GM12891 (cell line): ENCODE measurements at regions not wholly inside any gene's neighbourhood (a gene's known extent, or its start where the extent isn't known, plus 50 kb on each side); places are given as distances from the start of the nearest gene placed in this dataset.
A peak's percentile ranks its signal among the peaks of the same experiment; 100 is the strongest.

Experiments
- DNase-seq: peaks from one replicate; pipeline ENCODE4 v3.0.0; 2011; ENCODE audit warnings: low spot score; ENCODE audit not compliant: insufficient read length
- FAIRE-seq: peaks from 2 replicates; lab custom pipeline; 2011; peaks lifted over from hg19 to GRCh38; lab: Jason Lieb, UNC
- PAX5 ChIP-seq: IDR thresholded peaks from 2 replicates; pipeline ENCODE4 v1.6.1; 2011; ENCODE audit warnings: low read length, moderate library complexity, mild to moderate bottlenecking; ENCODE audit not compliant: insufficient read depth, severe bottlenecking
- POLR2A ChIP-seq: IDR thresholded peaks from 2 replicates; pipeline ENCODE4 v1.6.1; 2011; ENCODE audit warnings: low read depth, low read length, control low read depth
- POLR2AphosphoS5 ChIP-seq: IDR thresholded peaks from 2 replicates; pipeline ENCODE4 v1.6.1; 2011; ENCODE audit warnings: low read depth, low read length, control low read depth
- POU2F2 ChIP-seq: IDR thresholded peaks from 2 replicates; pipeline ENCODE4 v1.6.1; 2011; ENCODE audit warnings: low read depth, mild to moderate bottlenecking, control low read depth, low read length, moderate library complexity
- SPI1 ChIP-seq: IDR thresholded peaks from 2 replicates; pipeline ENCODE4 v1.6.1; 2011; ENCODE audit warnings: low read depth, low read length, control low read depth
- TAF1 ChIP-seq: IDR thresholded peaks from 2 replicates; pipeline ENCODE4 v1.6.1; 2011; ENCODE audit warnings: low read depth, low read length, control low read depth

DNA sequence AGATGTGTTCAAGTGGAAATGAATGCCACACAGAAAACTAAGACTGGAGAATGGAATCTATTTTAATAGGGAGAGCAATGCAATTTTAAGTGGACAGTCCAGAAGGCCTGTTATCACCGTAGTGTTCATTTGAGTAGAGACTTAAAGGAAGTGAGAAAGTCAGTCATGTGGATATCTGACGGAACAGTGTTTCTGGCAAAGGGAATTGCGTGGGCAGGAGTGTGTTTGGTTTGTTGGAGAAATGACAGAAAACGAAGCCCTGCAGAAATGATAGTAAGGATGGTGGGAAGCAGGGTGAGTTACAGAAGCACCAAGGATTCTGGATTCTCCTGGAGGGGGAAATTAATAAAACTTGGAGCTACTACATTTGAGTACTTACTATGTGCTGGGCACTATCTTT, 776.6 kb downstream of the MED13L start:
- TF ChIP-seq POLR2A (no peak), PAX5 (no peak), POU2F2 (no peak), SPI1 (peak; percentile 66), POLR2AphosphoS5 (no peak), TAF1 (no peak)
- no peak for DNase-seq
- FAIRE-seq = no peak

DNA sequence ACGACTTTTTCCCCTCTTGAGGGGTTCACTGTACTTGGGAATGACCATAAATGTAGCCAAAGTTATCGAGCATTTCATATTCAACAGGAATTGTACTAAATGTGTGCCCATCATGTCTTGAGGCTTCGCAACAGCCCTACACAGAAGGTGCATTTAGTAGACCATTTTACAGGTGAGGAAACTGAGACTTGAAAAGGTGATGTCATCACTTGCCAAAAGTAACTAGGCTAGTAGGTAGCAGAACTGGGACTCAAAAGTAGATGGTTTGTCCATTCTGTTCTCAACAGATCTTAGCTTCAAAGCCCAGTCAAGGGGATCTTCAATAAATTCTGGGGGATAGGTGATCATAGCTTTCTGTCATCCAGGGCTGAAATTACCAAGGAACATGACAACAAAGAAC, 782.2 kb downstream of the MED13L start:
- no peak for TF ChIP-seq SPI1
- no peak for TF ChIP-seq POLR2AphosphoS5
- no peak for TF ChIP-seq POU2F2
- DNase-seq = no peak
- no peak for FAIRE-seq

DNA sequence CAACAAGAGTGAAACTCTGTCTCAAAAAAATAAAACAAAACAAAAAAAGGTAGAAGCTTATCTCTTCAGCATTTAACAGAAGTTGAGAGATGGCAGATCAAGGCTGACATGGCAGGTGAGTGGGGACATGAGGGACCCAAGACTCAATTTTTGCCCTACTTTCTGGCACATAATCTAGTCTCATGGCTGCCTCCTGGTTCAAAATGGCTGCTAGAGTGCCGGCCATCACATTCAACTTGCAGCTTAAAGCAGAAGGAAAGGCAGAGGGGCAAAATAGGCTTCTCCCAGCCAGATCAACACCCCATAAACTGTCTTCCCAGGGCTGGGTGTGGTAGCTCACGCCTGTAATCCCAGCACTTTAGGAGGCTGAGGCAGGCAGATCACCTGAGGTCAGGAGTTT, 784.9 kb downstream of the MED13L start:
- FAIRE-seq (no peak), DNase-seq (no peak)
- TF ChIP-seq POU2F2 = no peak
- no peak for TF ChIP-seq POLR2AphosphoS5
- no peak for TF ChIP-seq TAF1
- no peak for TF ChIP-seq POLR2A
- no peak for TF ChIP-seq PAX5
- no peak for TF ChIP-seq SPI1

DNA sequence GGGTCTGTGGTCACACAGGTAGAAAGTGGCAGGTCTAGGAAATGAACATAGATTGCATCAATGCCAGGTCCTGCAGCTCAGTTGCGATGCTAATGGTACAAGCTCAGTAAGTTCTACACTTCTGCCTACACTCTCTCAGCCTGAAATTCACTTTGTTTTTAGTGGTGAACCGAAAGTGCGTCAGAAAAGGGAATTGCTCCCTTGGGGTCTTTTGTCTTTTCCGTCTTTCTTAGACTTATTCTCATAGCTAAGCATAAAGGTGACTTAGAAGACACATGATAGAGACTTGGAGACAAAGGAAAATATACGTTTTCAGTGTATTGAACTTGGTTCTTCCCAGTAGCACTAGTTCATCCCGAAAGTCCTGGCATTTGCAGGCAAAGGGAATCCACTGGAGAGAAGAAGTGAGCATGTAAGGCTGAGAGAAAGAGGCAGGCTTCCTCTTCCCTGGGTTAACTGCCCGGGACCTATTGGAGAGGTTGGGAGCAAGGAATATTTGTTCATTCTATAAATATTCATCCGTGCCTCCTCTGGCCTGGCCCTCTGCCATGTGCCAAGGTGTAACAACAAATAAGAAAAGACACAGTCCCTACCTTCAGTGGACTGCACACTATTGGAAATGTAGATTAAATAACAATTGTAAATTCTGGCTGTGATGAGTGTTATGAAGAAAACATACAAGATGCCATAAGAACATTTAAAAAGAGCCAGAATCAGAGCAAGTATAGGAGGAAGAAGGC, 785.8 kb downstream of the MED13L start:
- FAIRE-seq = no peak
- no peak for TF ChIP-seq POLR2AphosphoS5
- no peak for TF ChIP-seq TAF1
- TF ChIP-seq POLR2A = no peak
- TF ChIP-seq POU2F2 = no peak
- DNase-seq = no peak

DNA sequence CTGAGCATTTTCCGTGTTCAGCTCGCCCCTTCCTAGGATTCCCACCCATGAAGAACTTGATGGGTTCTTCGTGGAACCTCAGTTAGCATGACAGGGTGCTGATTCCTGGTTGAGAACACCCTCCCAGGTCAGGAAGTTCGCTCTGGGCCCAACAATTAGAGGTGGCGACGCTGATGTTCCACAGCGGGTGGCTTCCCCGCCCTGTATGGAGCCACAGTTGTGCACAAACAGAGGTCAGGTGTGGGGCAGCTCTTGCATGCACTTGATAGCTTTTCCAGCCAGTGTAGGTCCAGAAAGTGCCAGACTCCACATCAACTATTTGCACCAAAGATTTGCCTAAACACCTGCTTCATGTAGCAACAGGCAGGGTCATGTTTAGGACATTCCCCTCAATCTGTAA, 788.2 kb downstream of the MED13L start:
- FAIRE-seq (no peak), DNase-seq (no peak)

DNA sequence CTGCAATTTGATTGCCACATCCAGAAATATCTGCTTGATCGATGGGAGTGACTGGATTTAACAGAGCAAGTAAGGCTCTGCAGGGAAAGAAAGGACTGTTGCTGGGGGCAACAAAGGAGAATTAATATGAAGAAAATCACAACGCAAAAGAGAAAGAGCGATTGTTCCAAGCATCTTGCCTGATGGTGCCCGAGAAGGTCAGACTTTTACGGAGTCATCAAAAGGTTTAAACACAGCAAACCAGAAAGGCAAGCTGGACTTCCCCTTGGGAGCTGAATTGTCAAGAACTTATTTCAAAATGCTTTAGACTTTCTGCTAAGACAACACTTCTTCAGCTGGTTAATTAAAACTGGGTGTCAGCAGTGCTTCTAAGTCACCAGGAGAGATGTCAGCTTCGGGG, 791.5 kb downstream of the MED13L start:
- FAIRE-seq = peak; percentile 56
- DNase-seq = no peak
- TF ChIP-seq PAX5 (no peak), POLR2AphosphoS5 (no peak), SPI1 (no peak), POU2F2 (no peak), POLR2A (no peak), TAF1 (no peak)

More for the DNA sequence above, 788.2 kb downstream of the MED13L start:
- TF ChIP-seq TAF1 (no peak), POU2F2 (no peak), POLR2A (no peak), SPI1 (no peak), PAX5 (no peak), POLR2AphosphoS5 (no peak)

DNA sequence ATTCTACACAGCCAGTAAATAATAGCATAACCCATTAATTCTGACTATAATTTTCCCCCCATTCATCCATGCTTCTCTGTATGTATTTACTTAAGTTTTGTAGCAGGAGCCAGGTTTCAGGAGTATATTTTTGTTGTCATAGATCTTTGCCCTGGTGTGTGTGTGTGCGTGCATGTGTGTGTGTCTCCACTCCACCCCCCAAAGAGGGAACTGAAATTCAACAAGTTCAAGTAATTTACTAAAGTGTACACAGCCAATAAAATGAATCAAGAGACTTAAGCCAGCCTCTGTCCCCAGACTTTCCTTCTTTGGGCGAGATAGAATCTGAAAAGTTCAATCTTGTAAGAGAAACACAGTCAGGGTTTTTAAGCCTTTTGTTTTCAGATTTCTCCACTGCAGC, 792.0 kb downstream of the MED13L start:
- TF ChIP-seq TAF1 (no peak), SPI1 (peak; percentile 83)
- no peak for FAIRE-seq
- no peak for DNase-seq

DNA sequence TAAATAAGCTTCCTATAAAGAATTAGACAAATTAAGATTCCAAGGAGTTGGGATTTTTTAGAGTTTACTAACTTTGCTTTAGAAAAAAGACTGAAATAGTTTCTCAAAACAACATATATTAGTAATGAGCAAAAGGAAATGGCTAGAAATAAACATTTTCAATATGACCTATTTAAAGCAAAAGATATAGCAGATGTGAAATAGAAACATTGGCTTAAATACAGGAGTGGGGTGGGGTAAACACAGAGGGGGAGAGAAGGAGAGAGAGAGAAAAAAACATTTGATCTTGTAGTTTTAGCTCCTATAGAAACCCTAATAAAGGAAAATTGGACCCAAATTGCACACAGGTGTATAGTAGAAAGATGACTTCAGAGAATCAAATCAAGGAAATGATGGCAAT, 794.5 kb downstream of the MED13L start:
- no peak for TF ChIP-seq TAF1
- no peak for TF ChIP-seq PAX5
- TF ChIP-seq SPI1 = no peak
- TF ChIP-seq POLR2A = no peak
- TF ChIP-seq POU2F2 = no peak
- no peak for TF ChIP-seq POLR2AphosphoS5
- DNase-seq (no peak), FAIRE-seq (no peak)

DNA sequence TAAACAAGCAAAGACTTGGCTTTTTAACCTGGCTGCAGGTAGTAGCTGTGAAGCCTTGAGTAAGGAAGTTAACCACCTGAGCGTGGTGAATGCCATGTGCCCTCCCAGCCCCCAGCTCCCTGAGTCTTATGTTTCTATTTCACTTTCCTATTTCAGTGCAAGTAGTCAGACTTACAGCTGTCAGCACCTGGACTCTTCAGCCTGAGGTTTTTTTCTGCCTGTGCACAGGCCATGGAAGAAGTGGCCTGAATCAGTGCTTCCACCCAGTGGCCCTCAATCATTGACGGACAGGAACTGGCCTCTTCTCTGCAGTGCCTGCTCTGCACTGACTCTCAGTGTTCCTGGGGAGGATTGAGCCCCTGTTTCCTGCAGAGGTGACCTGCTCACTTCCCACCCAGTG, 796.4 kb downstream of the MED13L start:
- TF ChIP-seq TAF1 (no peak), PAX5 (no peak), POU2F2 (no peak), SPI1 (no peak), POLR2AphosphoS5 (no peak), POLR2A (no peak)
- DNase-seq (no peak), FAIRE-seq (peak; percentile 48)

DNA sequence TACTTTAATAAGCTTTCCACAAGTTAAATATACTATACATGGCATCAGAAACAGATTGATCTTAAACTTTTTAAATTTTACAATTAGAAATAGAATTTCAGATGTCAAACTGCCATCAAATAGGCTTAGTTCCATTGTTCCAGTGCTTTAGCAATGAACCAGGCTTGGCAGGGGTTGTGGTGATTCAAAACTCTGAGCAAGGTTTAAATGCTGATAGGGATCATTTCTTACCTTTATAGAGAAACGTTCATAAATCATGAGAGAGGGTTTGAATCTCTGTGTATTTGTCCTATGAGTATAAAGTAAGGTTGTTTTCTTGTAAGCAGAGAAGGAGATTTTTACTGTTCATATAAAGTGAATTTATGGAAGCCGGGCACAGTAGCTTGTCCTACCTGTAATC, 794.5 kb upstream of the TBX3 start:
- no peak for TF ChIP-seq PAX5
- TF ChIP-seq POLR2A = no peak
- no peak for TF ChIP-seq POU2F2
- TF ChIP-seq SPI1 = no peak
- TF ChIP-seq TAF1 = no peak
- TF ChIP-seq POLR2AphosphoS5 = no peak
- FAIRE-seq (no peak), DNase-seq (no peak)
